Retina (tissue), 1 donor: ENCODE measurements at regions not wholly inside any gene's neighbourhood (a gene's known extent, or its start where the extent isn't known, plus 50 kb on each side); places are given as distances from the start of the nearest gene placed in this dataset.
"Not testable (repeated sequence)": the region's sequence is repeated elsewhere in the genome, so short reads cannot be mapped to it uniquely, and the experiment has no call there.

Experiments
- DNase-seq: peaks from one replicate; pipeline ENCODE4 v3.0.0-alpha.2; 2016

DNA sequence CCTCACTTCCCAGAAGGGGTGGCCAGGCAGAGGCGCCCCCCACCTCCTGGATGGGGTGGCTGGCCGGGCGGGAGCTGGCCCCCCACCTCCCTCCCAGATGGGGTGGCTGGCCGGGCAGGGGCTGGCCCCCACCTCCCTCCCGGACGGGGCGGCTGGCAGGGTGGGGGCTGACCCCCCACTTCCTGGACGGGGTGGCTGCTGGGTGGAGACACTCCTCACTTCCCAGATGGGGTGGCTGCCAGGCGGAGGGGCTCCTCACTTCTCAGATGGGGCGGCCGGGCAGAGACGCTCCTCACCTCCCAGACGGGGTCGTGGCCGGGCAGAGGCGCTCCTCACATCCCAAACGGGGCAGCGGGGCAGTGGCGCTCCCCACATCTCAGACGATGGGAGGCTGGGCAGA lies 126.1 kb upstream of the PKP2 start:
- not testable (repeated sequence) for DNase-seq

DNA sequence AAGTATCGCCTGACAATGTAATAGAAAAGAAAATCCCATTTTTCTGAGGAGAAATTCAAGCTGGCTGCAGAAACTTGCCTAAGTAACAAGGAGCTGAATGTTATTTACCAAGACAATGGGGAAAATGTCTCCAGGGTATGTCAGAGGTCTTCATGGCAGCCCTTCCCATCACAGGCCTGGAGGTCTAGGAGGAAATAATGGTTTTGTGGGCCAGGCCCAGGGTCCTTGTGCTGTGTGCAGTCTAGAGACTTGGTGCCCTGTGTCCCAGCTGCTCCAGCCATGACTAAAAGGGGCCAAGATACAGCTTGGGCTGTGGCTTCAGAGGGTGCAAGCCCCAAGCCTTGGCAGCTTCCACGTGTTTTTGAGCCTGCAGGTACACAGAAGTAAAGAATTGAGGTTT lies 120.5 kb upstream of the PKP2 start:
- DNase-seq, result not testable (repeated sequence)

DNA sequence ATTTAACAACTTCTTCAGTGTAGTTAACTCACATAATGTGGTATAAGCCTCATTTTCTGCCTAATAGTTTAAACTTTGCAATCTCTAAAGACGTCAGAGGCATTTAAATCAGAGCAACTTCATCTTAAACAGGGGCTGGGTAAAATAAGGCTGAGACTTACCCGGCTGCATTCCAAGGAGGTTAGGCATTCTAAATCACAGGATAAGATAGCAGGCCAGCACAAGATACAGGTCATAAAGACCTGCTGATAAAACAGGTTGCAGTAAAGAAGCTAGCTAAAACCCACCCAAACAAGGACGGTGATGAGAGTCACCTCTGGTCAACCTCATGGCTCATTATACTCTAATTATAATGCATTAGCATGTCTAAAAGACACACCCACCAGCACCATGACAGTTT lies 115.6 kb upstream of the PKP2 start:
- no peak for DNase-seq

DNA sequence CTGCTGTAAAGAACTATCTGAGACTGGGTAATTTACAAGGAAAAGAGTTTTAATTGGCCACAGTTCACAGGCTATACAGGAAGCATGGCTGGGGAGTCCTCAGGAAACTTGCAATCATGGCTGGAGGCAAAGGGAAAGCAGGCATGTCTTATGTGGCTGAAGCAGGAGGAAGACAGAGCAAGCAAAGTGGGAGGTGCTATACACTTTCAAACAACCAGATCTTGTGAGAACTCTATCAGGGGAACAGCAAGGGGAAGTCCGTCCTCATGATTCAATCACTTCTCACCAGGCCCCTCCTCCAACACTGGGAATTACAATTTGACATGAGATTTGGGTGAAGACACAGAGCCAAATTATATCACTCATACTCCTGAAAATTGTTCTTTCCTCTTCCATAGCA lies 109.5 kb upstream of the PKP2 start:
- no peak for DNase-seq

- no peak for DNase-seq
These were observed 103.4 kb upstream of the PKP2 start for GRCh38 chr12:33000016-33000415.

- DNase-seq, result no peak
These were observed 100.9 kb upstream of the PKP2 start for GRCh38 chr12:32997471-32997870.

DNA sequence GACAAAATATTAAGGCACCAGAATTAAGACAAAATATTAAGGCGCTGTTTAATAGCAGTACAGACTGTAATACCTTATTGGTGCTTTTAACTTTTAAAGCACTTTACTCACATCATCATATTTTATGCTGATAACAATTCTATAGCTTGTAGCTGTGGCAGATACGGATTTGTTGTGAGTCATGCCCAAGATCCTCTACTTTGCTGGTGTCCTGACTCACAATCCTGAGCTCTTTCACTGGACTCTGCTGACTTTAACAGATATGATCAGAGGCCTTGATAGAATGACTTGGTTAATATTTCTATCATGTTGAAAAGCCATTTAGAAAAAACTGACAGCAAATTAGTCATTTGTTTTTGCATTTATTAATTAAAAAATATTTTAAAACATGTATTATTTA lies 99.0 kb upstream of the PKP2 start:
- no peak for DNase-seq

GRCh38 chr12:32993404-32993803 lies 96.8 kb upstream of the PKP2 start:
- no peak for DNase-seq

- no peak for DNase-seq
These were observed 93.1 kb upstream of the PKP2 start for GRCh38 chr12:32989705-32990104.

GRCh38 chr12:32988982-32989381 lies 92.4 kb upstream of the PKP2 start:
- no peak for DNase-seq

GRCh38 chr12:32987512-32987911 lies 90.9 kb upstream of the PKP2 start:
- DNase-seq, result no peak

GRCh38 chr12:32983968-32984367 lies 87.4 kb upstream of the PKP2 start:
- DNase-seq, result no peak

GRCh38 chr12:32983332-32983731 lies 86.8 kb upstream of the PKP2 start:
- no peak for DNase-seq

GRCh38 chr12:32981139-32981538 lies 84.6 kb upstream of the PKP2 start:
- no peak for DNase-seq

DNA sequence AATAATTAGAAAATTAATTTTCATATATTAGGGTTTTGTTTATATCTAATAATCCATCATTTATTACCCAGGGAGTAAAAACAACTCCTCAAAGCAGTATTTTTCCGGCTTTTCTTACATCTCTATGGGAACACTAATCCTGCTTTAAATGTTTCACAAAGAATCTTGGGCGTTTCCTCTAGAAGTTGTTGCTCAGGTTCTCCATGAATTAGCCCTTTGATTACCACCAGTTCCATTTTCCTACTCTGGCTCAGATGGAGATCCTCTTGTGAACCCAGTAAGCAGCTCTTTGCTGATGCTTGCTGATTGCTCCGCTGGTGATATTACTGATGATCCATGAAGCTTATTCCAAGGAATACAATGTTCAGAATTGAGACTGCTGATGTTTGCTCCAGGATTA lies 78.5 kb upstream of the PKP2 start:
- DNase-seq, result no peak

DNA sequence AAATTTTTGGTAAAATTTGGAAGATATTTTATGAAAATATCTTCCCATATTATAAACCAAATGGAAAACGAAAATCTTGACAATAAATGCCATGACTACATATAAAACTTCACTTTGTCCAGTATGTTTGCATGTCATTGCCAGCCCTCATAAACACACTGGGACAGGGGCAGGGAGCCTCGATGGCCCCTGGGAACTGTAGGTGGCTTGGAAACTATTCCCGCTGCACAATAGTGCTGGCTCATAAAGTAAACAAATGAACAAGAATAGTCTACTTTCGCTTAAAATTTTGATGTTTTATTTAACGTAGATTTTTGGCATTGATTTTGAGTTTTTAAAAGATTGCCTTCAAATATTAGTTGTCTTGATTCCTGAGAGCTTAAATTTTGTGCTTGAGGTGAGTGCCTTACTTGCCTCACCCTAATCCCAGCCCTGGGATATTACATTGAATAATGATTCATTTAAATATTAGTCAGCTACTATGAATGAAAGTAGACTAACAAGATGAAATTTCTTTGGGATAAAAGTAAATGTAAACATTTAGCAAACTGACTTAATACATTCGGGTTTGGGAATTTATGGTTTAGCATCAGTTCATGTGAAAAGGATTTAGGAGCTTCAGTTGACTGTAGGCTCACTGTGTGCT lies 74.0 kb upstream of the PKP2 start:
- DNase-seq, result no peak

GRCh38 chr12:32964981-32965585 lies 68.5 kb upstream of the PKP2 start:
- no peak for DNase-seq

GRCh38 chr12:32956418-32956817 lies 59.8 kb upstream of the PKP2 start:
- DNase-seq, result not testable (repeated sequence)

- no peak for DNase-seq
These were observed 56.1 kb upstream of the PKP2 start for GRCh38 chr12:32952681-32953080.

DNA sequence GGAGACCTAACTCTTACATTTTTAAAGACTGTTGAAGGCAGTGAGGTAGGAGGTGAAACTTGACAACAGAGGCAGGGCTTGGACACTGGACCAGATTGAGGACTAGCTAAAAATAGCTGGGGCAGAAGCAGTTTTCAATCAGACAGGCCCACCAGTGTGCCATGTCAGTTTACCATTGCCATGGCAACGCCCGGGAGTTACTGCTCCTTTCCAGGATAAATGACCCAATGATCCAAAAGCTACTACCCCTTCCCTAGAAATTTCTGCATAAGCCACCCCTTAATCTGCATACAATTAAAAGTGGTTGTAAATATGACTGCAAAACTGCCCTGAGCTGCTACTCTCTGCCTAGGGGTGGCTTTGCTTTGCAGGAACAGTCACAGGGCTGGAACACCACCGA lies 53.2 kb upstream of the PKP2 start:
- DNase-seq, result no peak

- DNase-seq, result peak; percentile 49
These were observed 50.9 kb upstream of the PKP2 start for GRCh38 chr12:32947206-32948067.

DNA sequence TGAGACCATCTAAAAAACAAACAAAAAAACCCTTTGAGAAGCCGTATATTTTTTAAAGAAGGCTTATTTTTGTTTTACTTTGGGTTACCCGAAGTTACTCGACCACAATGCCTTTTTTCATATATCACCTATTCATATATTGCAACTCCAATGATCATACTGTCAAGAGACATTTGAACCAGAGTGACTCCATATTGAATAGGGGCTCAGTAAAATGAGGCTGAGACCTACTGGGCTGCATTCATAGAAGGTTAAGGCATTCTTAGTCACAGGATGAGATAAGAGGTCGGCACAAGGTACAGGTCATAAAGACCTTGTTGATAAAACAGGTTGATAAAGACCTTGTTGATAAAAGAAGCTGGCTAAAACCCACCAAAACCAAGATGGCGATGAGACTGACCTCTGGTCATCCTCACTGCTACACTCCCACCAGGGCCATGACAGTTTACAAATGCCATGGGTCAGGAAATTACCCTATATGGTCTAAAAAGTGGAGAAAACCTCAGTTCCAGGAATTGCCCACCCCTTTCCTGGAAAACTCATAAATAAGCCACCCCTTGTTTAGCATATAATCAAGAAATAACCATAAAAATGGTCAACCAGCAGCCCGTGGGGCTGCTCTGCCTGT lies 50.0 kb upstream of the PKP2 start:
- peak; percentile 7 for DNase-seq
